GM12892 (cell line): ENCODE measurements at regions not wholly inside any gene's neighbourhood (a gene's known extent, or its start where the extent isn't known, plus 50 kb on each side); places are given as distances from the start of the nearest gene placed in this dataset.

ENCODE experiments used
- POLR2A ChIP-seq: IDR thresholded peaks from 2 replicates; pipeline ENCODE4 v1.6.1; 2011; ENCODE audit warnings: low read depth, low read length, control low read depth
- POLR2AphosphoS5 ChIP-seq: IDR thresholded peaks from 2 replicates; pipeline ENCODE4 v1.6.1; 2011; ENCODE audit warnings: low read depth, low read length, control low read depth
- TAF1 ChIP-seq: IDR thresholded peaks from 2 replicates; pipeline ENCODE4 v1.6.1; 2011; ENCODE audit warnings: low read depth, mild to moderate bottlenecking, control low read depth, low read length, borderline replicate concordance

DNA sequence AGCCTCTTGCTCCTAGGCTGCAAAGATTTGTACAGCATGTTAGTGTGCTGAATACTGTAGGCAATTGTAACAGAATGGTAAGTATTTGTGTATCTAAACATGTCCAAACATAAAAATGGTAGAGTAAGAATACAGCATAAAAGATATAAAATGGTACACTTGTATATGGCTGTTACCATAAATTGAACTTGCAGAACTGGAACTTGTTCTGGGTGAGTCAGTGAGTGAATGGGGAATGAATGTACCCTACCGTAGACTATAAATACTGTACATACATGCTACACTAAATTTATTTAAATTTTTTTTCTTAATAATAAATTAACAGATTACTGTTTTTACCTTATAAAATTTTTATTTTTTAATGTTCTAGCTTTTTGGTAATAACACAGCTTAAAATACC is 858.7 kb downstream of the ROBO2 start:
- no peak for TF ChIP-seq POLR2A
- TF ChIP-seq TAF1 = no peak
- TF ChIP-seq POLR2AphosphoS5 = no peak
